Kidney (tissue), 13 donors: ENCODE measurements at regions not wholly inside any gene's neighbourhood (a gene's known extent, or its start where the extent isn't known, plus 50 kb on each side); places are given as distances from the start of the nearest gene placed in this dataset.

ENCODE experiments used
- DNase-seq, 5 donors: peaks; one replicate each; pipeline ENCODE4 v3.0.0-alpha.2; 2013 to 2020
- FAIRE-seq: peaks from 2 replicates; lab custom pipeline; 2012; peaks lifted over from hg19 to GRCh38; lab: Jason Lieb, UNC
- H3K27ac ChIP-seq, 2 donors: one replicate each; pipeline ENCODE4 v1.7.0; 2013; ENCODE audit warnings: low read depth in 2 of 2, low read length in 2 of 2, inconsistent platforms in 1 of 2
- H3K27me3 ChIP-seq: one replicate; pipeline ENCODE4 v1.7.1; 2013; ENCODE audit warnings: low read length, inconsistent platforms; ENCODE audit not compliant: control insufficient read depth, insufficient read depth
- H3K36me3 ChIP-seq, 3 donors: one replicate each; pipeline versions ENCODE4 v1.7.0 to v1.7.1; 2013; ENCODE audit warnings: low read length in 3 of 3, control low read depth in 1 of 3, inconsistent platforms in 1 of 3; ENCODE audit not compliant: insufficient read depth in 3 of 3, control insufficient read depth in 2 of 3
- H3K4me1 ChIP-seq, 3 donors: one replicate each; pipeline versions ENCODE4 v1.7.0 to v1.7.1; 2013; ENCODE audit warnings: low read length in 3 of 3, inconsistent platforms in 1 of 3, low read depth in 1 of 3; ENCODE audit not compliant: control insufficient read depth in 2 of 3, insufficient read depth in 2 of 3
- H3K4me3 ChIP-seq, 3 donors: one replicate each; pipeline versions ENCODE4 v1.7.0 to v1.8.1; 2013; ENCODE audit warnings: low read length in 3 of 3, control low read depth in 1 of 3, inconsistent platforms in 1 of 3
- H3K9ac ChIP-seq, 3 donors: one replicate each; pipeline versions ENCODE4 v1.7.0 to v1.7.1; 2013; ENCODE audit warnings: low read length in 3 of 3, control low read depth in 1 of 3, inconsistent platforms in 1 of 3
- H3K9me3 ChIP-seq, 3 donors: one replicate each; pipeline versions ENCODE4 v1.7.0 to v1.7.1; 2013; ENCODE audit warnings: low read length in 3 of 3, control low read depth in 1 of 3, inconsistent platforms in 1 of 3; ENCODE audit not compliant: control insufficient read depth in 2 of 3, insufficient read depth in 1 of 3
- intact Hi-C: fragments of 100-400 bp; cut with DNase I; formaldehyde crosslinking; loops from one replicate; pipeline ENCODE4 v1.11.1; 2022
- TF ChIP-seq, protein P1 (sequence below): IDR thresholded peaks from 3 replicates; pipeline ENCODE4 v1.5.1; 2012; ENCODE audit warnings: mild to moderate bottlenecking, moderate library complexity, borderline replicate concordance; ENCODE audit not compliant: insufficient read depth; ENCODE audit errors: extremely low read depth
- donor health status: control.
- donor health status: control.
- donor health status: control.
- donor health status: control.
- donor health status: control.
- donor health status: DM: yes; HTN: yes; CAD: no.
- donor health status: Normal renal cell carcinoma (clear cell type).

DNA sequence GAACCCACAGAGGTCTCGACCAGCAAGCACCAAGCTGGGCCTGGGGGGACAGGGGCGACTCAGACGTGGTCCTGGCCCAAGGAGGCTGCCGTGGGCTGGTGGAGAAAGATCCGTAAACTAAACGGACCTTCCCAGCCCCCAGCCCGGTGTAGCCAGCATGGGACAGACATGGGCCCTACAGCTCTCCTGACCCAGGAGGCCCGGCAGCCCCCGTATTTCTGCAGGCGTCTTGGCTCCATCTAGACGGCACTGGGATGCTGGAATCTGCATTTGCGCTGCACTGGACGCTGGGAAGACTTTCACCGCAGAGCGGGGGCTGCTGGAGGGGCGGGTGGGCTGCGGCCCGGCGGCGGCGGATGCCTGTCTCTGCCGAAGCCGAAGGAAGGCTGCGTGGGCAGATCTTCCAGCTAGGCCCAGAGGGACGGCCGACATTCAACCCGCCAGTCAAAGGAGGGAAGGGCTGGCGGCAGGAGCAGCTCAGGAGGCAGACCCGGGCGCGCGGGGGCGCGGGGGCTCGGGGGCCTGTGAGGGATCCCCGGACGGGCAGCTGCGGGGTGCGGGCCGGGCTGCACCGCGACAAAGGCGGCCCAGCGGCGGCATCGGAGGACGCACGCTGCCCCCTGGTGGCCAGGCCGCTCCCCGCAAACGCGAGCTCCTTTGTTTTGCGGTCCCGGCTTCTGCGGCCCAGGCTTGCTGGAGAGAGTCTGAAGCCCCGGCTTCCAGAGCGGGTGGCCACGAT is 266.2 kb downstream of the NSG2 start:
- FAIRE-seq (no peak), DNase-seq (peak; percentile 73 to 88 (median 82))
- Histone ChIP-seq H3K9ac (no peak overlapping the region), H3K9me3 (no peaks in the 10 kb centered on the region), H3K4me3 (peak overlapping the region in 1 of 3 donors; percentile 46), H3K36me3 (no peaks in the 10 kb centered on the region), H3K4me1 (no peaks in the 10 kb centered on the region), H3K27ac (no peak overlapping the region), H3K27me3 (no peaks in the 10 kb centered on the region)
- intact Hi-C loops, result no loop called here
- TF ChIP-seq, protein P1, sequence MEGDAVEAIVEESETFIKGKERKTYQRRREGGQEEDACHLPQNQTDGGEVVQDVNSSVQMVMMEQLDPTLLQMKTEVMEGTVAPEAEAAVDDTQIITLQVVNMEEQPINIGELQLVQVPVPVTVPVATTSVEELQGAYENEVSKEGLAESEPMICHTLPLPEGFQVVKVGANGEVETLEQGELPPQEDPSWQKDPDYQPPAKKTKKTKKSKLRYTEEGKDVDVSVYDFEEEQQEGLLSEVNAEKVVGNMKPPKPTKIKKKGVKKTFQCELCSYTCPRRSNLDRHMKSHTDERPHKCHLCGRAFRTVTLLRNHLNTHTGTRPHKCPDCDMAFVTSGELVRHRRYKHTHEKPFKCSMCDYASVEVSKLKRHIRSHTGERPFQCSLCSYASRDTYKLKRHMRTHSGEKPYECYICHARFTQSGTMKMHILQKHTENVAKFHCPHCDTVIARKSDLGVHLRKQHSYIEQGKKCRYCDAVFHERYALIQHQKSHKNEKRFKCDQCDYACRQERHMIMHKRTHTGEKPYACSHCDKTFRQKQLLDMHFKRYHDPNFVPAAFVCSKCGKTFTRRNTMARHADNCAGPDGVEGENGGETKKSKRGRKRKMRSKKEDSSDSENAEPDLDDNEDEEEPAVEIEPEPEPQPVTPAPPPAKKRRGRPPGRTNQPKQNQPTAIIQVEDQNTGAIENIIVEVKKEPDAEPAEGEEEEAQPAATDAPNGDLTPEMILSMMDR, result peak; percentile 88

DNA sequence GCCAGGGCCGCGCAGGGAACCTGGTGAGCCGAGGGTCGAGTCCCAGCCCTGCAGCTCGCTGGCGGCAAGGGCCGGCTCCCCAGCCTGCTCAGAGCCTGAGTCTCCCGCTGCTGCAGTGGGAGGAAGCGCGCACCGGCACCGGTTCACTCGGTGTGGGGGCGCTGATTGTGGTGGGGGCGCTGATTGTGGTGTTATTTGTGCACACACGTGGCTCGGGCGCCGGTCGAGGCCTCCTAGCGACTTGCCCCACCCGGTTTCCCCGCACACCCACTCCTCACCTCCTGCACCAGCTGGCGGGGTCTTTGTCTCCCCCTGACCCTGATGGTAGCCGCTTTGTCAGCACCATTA is 266.7 kb downstream of the NSG2 start:
- H3K4me1 ChIP-seq, result no peaks in the 10 kb centered on the region
- no peak overlapping the region for H3K27ac ChIP-seq
- intact Hi-C loops, result no loop called here
- no peaks in the 10 kb centered on the region for H3K36me3 ChIP-seq
- DNase-seq (no peak), FAIRE-seq (no peak)
- no peaks in the 10 kb centered on the region for H3K27me3 ChIP-seq
- H3K4me3 ChIP-seq, result no peak overlapping the region
- no peak overlapping the region for H3K9ac ChIP-seq
- TF ChIP-seq, protein P1, result no peak
- no peaks in the 10 kb centered on the region for H3K9me3 ChIP-seq

DNA sequence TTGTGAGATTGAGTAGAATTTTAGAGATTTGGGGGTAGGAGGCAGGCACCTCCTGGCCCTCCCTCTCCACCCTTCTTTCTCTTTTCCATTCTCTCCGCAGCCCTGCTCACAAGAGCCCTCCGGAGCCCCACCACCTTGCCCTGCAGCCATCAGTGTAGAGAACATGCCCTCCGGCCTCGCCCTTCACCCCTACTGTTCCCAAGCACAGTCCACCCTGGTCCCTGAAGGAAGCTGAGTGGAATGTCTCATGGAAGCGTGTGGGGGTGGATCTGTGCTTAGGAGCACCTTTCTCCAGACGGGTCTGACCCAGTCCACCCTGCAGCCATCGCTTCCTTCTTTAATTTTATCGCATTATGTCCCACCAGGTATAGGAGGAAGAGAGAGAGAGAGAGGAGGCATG is 267.1 kb downstream of the NSG2 start:
- no peak overlapping the region for H3K4me3 ChIP-seq
- H3K27me3 ChIP-seq, result no peaks in the 10 kb centered on the region
- TF ChIP-seq, protein P1, result no peak
- no peak overlapping the region for H3K27ac ChIP-seq
- DNase-seq, result peak in 1 of 5 donors; percentile 27
- H3K9ac ChIP-seq, result no peak overlapping the region
- no peaks in the 10 kb centered on the region for H3K4me1 ChIP-seq
- no peaks in the 10 kb centered on the region for H3K9me3 ChIP-seq
- intact Hi-C loops, result no loop called here
- no peak for FAIRE-seq
- no peaks in the 10 kb centered on the region for H3K36me3 ChIP-seq
